Fibroblast of the aortic adventitia (primary cell): ENCODE measurements at regions not wholly inside any gene's neighbourhood (a gene's known extent, or its start where the extent isn't known, plus 50 kb on each side); places are given as distances from the start of the nearest gene placed in this dataset.

Experiments
- DNase-seq: peaks from one replicate; pipeline ENCODE4 v3.0.0-alpha.2; 2010; ENCODE audit warnings: low read depth
- H3K4me3 ChIP-seq: 2 replicates; pipeline ENCODE4 v1.5.1; 2011; ENCODE audit warnings: low read depth, mild to moderate bottlenecking, control low read depth, low read length, moderate library complexity
- TF ChIP-seq, protein P1 (sequence below): IDR thresholded peaks from 2 replicates; pipeline ENCODE4 v1.5.1; 2011; ENCODE audit warnings: mild to moderate bottlenecking, low read length, control low read depth, inconsistent platforms; ENCODE audit not compliant: insufficient read depth

DNA sequence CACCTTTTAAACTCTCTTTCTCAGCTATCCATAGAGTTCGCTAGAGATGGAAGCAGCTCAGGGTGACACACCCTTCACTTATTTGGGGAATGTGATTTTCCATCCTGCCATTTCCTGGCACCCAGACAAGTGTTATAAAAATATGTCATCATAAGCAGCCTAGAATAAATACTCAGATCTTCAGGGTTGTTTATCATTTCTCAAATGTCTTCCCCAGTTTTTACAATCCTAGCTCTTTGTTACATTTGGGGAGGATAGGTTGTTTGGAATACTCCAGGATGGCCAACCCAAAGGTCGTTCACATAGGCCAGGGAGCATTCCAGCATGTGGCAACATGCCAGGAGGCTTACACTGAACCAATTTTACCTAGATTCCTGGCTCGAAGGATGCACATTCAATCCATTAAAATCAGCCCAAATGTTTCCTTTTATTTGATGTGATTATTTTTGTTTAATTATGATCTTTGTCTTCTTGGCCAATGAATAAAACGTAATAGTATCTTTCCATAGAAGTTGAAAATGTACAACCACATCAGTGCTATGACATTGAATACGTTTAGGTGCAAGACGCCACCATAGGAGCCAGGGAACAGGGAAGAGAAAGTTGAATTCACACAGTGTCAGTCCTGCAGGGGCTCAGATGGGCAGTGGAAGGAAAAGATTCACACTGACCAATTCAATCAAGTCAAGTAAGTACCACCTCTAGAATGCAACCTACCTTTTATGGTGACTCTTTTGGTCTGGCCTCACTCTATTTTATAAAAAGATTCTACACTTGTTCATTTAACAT is 537.7 kb upstream of the MDFIC2 start:
- no peak overlapping the region for H3K4me3 ChIP-seq
- peak; percentile 95 for DNase-seq
- TF ChIP-seq, protein P1, sequence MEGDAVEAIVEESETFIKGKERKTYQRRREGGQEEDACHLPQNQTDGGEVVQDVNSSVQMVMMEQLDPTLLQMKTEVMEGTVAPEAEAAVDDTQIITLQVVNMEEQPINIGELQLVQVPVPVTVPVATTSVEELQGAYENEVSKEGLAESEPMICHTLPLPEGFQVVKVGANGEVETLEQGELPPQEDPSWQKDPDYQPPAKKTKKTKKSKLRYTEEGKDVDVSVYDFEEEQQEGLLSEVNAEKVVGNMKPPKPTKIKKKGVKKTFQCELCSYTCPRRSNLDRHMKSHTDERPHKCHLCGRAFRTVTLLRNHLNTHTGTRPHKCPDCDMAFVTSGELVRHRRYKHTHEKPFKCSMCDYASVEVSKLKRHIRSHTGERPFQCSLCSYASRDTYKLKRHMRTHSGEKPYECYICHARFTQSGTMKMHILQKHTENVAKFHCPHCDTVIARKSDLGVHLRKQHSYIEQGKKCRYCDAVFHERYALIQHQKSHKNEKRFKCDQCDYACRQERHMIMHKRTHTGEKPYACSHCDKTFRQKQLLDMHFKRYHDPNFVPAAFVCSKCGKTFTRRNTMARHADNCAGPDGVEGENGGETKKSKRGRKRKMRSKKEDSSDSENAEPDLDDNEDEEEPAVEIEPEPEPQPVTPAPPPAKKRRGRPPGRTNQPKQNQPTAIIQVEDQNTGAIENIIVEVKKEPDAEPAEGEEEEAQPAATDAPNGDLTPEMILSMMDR = no peak

DNA sequence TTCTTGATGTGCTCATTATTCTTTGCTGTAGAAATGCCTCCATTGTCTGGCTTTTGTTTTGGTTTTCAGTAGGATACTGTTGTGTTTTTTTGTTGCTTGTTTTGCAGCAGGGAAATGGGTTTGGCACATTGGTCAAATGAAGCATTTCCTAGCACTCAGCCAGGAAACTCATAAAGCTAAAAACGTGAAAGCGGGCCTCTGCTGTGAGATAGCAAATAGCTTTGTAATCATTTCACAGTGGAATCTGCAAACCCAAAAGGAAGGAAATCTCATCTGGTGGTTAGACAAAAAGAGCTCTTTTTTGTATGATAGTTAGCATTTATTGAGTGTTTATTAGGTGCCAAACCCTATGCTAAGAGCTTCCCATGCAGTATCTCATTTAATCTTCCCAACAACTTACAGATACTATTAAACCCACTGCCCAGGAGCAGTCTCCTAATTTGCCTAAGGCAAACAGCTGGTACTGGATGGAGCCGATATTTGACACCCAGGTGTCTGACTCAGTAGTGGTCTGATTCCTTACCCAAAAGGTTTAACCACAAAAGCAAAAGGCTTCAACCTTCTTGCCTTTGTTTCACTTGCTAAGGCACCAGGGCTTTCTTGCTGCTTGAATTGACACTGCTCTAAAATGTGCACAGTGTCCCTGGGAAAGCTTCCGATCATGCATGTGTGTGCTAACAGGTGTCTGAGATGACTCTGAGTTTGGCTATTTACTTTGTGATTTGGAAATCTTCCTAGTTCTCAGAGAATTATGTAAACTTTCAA is 527.9 kb upstream of the MDFIC2 start:
- no peak overlapping the region for H3K4me3 ChIP-seq
- no peak for DNase-seq
- TF ChIP-seq, protein P1 = no peak

DNA sequence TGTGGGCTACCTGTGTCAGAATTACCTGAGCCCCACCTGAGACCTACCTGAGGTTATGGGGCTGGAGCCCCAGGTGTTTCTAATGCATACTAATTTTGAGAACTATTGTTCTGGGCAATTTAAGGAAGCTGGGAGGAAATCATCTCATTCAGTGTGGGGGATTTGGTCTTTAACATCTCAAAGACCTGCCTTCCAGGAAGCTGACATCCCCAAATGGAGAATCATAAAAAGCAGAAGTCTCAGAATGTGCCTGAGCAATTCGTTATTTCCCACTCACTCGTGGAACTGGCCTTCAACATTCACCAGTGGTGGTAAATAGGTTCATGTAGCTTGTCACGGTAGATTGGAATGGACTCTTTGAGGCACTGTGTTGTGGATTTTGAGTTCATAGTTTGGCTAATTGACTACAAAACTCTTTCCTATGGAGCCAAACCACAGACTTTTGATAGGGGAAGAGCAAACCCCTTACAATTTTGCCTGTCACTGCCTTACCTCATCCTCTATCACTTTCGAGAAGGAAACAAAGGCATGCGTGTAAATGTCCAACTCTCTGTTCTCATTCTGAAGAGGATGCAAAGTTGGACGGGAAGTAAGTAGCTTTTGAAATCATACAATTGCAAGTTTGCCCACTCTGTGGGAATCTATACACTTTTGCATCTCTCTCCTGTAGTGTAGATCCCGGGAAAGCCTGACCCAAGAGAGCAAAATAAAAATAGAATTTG is 521.0 kb upstream of the MDFIC2 start:
- DNase-seq = no peak
- TF ChIP-seq, protein P1 = no peak
- no peak overlapping the region for H3K4me3 ChIP-seq

DNA sequence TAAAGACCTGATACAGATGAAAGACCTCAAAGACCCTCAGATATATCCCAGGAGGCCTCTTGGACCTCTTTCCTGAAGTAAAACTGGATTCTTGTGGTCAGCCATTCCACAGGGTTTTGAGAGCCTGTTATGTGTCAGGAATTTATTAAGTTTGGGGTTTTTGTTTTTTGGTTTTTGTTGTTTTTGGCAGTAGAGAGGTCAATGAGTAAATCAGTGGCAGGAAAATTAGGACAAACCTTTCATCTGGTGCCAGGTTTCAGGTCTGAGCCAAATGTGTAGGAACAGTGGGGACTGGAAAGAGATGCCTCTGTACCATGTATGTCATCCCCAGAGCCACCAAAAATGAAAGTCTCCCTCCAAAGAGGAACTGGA is 520.4 kb upstream of the MDFIC2 start:
- TF ChIP-seq, protein P1 = no peak
- DNase-seq = peak; percentile 94
- H3K4me3 ChIP-seq = no peak overlapping the region

DNA sequence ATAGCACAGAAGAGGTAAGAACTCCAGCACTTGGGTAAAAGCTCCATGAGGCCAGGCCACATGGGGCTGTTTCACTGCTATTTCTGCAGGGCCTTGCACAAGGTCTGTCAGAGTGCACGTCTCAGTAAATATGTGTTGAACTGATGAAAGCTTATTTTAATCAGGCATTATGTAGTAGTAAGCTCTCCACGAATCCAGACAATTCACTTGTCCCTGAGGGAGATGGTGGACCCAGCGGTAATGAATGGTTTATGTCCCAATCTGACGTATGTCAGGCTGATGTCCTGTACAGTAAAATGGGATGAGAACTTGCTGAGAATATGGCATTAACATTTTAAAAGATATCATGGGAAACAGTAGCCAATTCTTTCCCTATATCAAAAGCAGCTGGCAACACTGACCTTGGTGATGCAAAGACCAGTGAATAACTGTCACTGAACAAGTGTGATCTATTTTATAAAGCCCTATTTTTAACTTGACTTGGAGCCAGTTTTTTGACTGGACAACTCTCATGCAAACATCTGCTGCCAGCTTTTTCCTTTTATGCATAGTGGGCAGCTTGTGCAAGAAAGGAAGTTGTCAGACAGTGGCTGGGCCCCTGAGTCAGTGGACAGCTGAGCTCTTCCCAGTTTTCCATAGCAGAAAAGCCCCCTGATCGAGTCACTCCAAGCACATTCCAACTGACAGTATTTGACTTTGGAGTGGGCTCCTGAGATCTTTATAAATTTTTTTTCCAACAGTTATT is 519.8 kb upstream of the MDFIC2 start:
- no peak overlapping the region for H3K4me3 ChIP-seq
- TF ChIP-seq, protein P1 = no peak
- DNase-seq = peak; percentile 98

DNA sequence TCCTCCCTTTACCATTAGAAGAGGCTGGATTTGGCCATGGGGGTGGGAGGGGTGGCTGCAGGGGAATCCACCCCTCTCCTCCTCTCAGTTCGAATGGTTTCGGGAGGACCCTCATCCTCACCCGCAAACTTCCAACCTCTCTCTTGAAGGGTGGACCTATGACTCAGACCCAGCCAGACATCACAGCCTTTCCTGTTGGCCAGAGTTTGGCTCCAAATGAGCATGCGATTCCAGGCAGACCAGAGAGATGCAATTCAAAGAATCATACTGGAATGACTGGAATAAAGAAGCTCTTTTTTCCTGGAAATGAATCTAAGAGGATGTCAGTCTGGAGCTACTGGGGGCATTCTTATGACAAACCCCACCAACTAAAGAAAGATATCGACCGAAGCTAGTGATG is 516.7 kb upstream of the MDFIC2 start:
- no peak overlapping the region for H3K4me3 ChIP-seq
- DNase-seq = peak; percentile 96
- TF ChIP-seq, protein P1 = no peak
